ENCODE measurements at regions not wholly inside any gene's neighbourhood (a gene's known extent, or its start where the extent isn't known, plus 50 kb on each side); places are given as distances from the start of the nearest gene placed in this dataset.

- no peaks in the 10 kb centered on the region for H3K4me1 ChIP-seq (ENCODE audit: control insufficient read depth in 1 of 2, low read depth in 2 of 2)
- no peak overlapping the region for H3K4me3 ChIP-seq
- H3K9me3 ChIP-seq = no peaks in the 10 kb centered on the region
- no peaks in the 10 kb centered on the region for H3K27me3 ChIP-seq (replicated peaks; ENCODE audit: insufficient read depth)
- H3K27ac ChIP-seq = no peak overlapping the region
- ATAC-seq (ENCODE audit: insufficient number of reproducible peaks, low FRiP score, low read depth) = no peak
- no peak for TF ChIP-seq CTCF (IDR thresholded peaks at IDR 0.05)
- no peaks in the 10 kb centered on the region for H3K36me3 ChIP-seq
- DNase-seq (ENCODE audit: low spot score) = no peak
These were observed 291.9 kb upstream of the GRM7 start for GRCh38 chr3:6568999-6569493.

- Histone ChIP-seq H3K9me3 (no peaks in the 10 kb centered on the region), H3K27ac (no peak overlapping the region), H3K36me3 (no peaks in the 10 kb centered on the region), H3K27me3 (replicated peaks; ENCODE audit: insufficient read depth) (no peaks in the 10 kb centered on the region), H3K4me1 (ENCODE audit: control insufficient read depth in 1 of 2, low read depth in 2 of 2) (no peaks in the 10 kb centered on the region), H3K4me3 (no peak overlapping the region)
- DNase-seq (ENCODE audit: low spot score) (no peak), ATAC-seq (ENCODE audit: insufficient number of reproducible peaks, low FRiP score, low read depth) (no peak)
- no peak for TF ChIP-seq CTCF (IDR thresholded peaks at IDR 0.05)
These were observed 289.5 kb upstream of the GRM7 start for GRCh38 chr3:6571448-6571847.

GRCh38 chr3:6577584-6577983 lies 283.3 kb upstream of the GRM7 start:
- no peak for DNase-seq (ENCODE audit: low spot score)
- no peak for TF ChIP-seq CTCF (IDR thresholded peaks at IDR 0.05)
- H3K9me3 ChIP-seq = no peaks in the 10 kb centered on the region
- no peak for ATAC-seq (ENCODE audit: insufficient number of reproducible peaks, low FRiP score, low read depth)
- H3K4me3 ChIP-seq = no peak overlapping the region
- H3K27me3 ChIP-seq (replicated peaks; ENCODE audit: insufficient read depth) = no peaks in the 10 kb centered on the region
- no peak overlapping the region for H3K27ac ChIP-seq
- no peaks in the 10 kb centered on the region for H3K36me3 ChIP-seq
- no peaks in the 10 kb centered on the region for H3K4me1 ChIP-seq (ENCODE audit: control insufficient read depth in 1 of 2, low read depth in 2 of 2)

GRCh38 chr3:6578526-6578925 lies 282.4 kb upstream of the GRM7 start:
- H3K4me1 ChIP-seq (ENCODE audit: control insufficient read depth in 1 of 2, low read depth in 2 of 2) = no peaks in the 10 kb centered on the region
- H3K9me3 ChIP-seq = no peaks in the 10 kb centered on the region
- H3K36me3 ChIP-seq = no peaks in the 10 kb centered on the region
- no peak overlapping the region for H3K27ac ChIP-seq
- H3K4me3 ChIP-seq = no peak overlapping the region
- DNase-seq (ENCODE audit: low spot score) (no peak), ATAC-seq (ENCODE audit: insufficient number of reproducible peaks, low FRiP score, low read depth) (no peak)
- no peak for TF ChIP-seq CTCF (IDR thresholded peaks at IDR 0.05)
- H3K27me3 ChIP-seq (replicated peaks; ENCODE audit: insufficient read depth) = no peaks in the 10 kb centered on the region

- TF ChIP-seq CTCF (IDR thresholded peaks at IDR 0.05) = no peak
- no peak for DNase-seq (ENCODE audit: low spot score)
- no peak overlapping the region for H3K27ac ChIP-seq
These were observed 280.1 kb upstream of the GRM7 start for GRCh38 chr3:6580808-6581207.

More at GRCh38 chr3:6580808-6581207, 280.1 kb upstream of the GRM7 start:
- H3K4me1 ChIP-seq (ENCODE audit: control insufficient read depth in 1 of 2, low read depth in 2 of 2) = no peaks in the 10 kb centered on the region
- no peaks in the 10 kb centered on the region for H3K9me3 ChIP-seq
- no peak for ATAC-seq (ENCODE audit: insufficient number of reproducible peaks, low FRiP score, low read depth)
- no peak overlapping the region for H3K4me3 ChIP-seq
- no peaks in the 10 kb centered on the region for H3K27me3 ChIP-seq (replicated peaks; ENCODE audit: insufficient read depth)
- H3K36me3 ChIP-seq = no peaks in the 10 kb centered on the region
